HG02938 (cell line): ENCODE measurements at regions not wholly inside any gene's neighbourhood (a gene's known extent, or its start where the extent isn't known, plus 50 kb on each side); places are given as distances from the start of the nearest gene placed in this dataset.

Experiments
- ATAC-seq: cut with Tn5 transposase; IDR thresholded peaks from one replicate; pipeline ENCODE4 v1.9.1; 2021; ENCODE audit warnings: mild to moderate bottlenecking, moderate library complexity; ENCODE audit not compliant: unreplicated experiment

DNA sequence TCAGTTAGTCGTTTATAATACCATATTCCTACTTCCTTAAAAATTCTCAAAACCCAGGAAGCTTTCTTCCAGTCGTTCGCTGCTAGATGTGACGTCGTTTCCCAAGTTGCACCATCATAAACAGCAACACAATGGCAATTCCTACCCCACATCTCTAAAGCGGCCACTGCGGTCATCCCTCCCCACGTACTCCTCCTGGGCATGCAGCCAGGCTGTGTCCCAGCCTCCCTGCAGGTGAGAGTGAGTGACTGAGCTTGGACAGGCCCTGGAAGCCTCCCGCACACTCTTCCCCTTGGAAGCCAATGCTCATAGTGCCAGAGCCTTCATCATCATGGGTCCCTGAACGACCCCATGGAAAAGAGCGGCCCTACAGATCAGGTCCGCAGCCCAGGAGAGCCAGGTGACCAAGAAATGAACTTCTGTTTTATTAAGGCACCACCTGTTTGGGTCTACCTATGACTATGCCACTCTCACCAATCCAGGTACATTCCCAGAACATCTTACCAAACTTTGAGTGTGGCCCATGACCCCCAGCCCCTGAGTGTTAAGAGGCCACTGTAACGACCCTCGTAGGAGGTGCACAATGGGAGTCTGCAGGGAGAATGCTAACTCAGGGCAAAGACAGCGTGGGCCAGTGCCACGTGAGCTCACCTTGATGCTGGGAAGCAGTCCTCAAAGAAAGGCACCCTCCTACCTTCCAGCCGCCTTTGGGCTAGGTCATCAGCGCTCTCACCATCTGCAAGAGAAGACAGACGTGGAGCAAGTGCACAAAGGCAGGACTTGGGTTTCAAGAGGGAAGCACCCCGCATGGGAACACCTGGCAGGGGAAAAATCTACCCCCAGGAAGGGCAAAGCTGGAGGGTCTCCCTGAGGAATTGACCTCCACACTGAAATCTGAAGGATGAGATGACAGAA lies 74.7 kb upstream of the RAB6C start:
- ATAC-seq: no peak

DNA sequence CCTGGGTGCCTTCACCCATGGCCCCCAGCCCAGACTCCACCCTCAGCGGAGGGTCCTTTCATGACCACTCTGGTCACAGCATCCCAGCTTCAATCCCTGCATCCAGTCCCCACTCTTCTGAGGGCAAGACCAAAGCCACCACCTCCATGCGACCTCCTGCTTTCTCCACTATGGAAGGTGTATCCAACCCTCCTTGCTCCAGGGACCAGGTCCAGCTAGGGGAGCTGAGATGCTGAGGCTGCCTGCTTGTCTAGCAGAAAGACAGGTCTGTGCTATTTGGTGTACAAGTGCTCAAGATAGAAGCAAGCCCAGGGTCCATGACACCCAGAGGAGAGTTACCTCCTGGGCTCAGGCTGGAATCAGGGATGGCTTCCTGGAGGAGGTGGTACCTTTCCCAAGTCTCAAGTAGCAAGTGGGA lies 73.8 kb upstream of the RAB6C start:
- no peak for ATAC-seq

DNA sequence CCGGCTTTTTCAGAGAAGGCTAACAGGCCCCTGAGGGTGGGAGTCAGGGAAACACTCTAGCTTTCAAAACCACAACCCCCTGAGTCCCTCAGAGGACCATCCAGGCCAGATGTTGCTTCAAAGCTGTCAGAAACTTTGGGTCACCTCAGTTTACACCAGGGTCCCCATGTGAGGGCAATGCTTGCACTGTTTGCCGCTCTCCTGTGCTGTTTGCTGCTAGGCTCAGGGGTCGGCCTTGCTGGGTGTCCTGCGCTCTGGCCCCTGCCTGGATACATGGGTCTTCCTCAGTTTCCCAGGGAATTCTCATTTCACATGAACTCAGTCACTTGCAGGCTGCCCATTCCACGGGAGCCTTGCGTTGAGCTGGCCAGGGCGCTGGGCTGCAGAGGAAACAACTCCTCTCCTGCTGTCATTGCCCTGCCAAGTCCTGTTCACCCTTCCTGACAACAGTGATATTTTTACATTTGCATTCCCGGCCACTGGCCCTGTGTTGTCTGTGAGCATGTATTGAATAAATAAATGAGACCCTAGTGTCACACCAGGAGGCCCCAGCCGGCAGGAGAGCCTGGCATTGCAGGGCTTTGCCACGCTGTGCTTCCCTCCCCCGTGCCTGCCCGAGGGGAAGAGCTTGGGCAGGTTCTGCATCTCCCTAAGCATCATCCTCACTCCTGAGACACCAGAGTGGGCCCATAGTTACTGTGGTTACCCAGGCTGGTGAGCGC lies 73.2 kb upstream of the RAB6C start:
- ATAC-seq: no peak

DNA sequence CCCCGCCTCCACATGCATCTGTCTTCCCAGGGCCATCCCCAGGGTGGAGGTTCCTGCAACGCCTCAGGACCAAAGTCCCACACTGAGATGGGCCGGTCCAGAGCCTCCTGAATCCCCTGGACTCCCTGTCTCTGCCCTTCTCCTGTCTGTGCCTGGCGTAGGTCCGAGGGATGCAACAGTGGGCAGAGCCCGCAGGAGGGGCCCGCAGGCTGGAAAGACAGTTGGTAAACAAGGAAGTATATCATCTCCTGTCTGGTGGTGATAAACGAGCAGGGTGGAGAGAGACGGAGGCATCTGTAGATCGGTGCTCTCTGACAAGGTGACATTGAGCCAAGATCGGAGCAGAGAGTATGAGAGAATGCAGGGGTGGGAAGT lies 72.6 kb upstream of the RAB6C start:
- ATAC-seq: no peak

DNA sequence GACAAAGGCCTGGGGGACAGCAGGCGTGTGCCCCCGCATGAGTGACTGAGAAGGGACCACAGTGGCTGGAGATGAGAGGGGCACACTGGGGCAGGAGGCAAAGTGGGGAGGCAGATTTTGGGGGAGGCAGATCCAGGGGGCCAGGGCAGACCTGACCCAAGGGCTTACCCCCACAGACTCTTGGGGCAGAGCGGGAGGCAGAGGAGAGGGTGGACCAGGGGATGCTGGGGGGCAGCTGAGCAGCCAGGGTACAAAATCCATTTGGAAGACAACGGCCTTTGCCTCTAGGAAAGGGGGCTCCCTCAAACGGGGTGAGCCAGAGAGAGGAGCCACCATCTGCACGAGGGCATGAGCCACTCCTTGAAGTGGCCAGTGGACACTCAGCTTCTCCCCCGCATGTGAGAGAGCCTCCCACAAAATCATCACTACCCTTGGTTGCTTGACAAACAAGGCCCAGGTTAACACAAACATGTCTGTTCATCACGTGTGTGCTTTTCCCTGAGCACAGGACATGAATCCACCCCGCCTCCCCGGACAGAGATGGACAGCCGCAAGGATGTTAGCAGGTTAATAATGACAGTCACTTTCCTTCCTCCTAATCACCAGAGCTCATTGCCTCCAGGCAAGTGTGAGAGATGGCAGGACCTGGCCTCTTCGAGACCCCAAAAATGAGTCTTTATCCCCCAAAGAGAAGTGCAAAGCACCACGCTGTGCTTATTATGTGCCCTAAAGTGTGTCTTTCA lies 72.0 kb upstream of the RAB6C start:
- no peak for ATAC-seq

DNA sequence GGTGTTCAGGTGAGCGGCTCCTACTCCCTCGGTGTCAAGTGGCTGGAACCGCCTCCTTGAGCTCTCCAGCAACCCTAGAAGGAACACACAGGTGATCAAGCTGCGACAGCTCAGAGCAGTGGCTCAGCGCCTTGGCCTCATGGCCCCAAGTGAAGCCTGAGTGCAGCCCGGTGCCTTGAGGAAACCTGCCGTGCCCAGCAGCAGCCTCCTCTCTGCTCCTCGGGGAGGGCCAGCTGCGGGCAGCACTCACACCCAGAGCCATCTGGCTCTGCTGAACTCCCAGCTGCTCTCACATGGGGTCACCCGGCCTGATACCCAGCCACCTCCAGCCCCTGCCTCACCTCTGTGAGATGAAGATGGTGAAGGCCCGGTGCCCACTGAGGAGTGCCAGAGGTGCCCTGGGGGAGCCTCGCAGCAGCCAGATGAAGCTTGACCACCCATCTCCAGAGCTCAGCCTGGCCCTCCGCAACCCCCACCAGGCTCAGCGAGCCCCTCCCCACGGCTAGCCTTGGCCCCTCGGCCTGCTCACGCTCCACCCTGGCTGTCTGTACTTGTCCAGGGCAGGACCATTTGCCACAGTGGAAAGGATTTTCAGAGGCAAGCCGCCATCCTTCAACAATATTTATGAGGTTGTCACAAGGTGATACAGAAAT lies 70.6 kb upstream of the RAB6C start:
- no peak for ATAC-seq

DNA sequence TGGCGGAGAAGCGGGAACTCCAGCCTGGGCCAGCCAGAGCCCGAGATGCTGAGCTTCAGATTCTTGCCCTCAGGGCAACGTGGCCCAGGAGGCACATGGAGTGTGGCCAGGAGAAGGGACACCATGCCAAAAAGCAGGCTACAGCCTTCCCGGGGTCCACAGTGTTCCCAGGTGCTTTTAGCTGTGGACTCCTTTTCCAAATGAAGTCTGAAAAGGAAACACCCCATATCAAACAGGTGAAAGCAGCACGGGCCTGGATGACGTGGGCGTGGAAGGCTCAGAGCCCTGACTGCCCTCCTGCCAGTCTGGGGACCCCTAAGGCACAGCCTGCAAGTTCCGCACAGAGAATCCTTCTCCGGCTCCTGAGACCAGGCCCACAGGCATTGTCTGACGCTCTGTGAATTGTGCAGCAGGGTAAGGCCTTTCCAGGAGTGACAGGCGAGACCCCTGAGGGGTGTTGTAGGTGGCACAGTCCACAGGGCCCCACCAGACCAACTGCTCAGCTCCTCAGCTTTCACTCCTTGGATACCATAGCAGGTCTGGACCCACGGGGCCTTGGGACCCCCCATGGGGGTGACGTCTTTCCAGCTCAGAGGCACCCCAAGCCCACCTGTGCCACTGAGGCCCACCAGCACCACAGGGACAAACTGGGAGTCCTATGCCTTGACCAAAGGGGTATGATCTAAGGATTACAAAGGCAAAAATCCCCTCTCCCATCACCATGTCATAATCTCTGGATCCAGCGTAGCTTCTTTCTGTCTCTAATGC lies 69.6 kb upstream of the RAB6C start:
- no peak for ATAC-seq

DNA sequence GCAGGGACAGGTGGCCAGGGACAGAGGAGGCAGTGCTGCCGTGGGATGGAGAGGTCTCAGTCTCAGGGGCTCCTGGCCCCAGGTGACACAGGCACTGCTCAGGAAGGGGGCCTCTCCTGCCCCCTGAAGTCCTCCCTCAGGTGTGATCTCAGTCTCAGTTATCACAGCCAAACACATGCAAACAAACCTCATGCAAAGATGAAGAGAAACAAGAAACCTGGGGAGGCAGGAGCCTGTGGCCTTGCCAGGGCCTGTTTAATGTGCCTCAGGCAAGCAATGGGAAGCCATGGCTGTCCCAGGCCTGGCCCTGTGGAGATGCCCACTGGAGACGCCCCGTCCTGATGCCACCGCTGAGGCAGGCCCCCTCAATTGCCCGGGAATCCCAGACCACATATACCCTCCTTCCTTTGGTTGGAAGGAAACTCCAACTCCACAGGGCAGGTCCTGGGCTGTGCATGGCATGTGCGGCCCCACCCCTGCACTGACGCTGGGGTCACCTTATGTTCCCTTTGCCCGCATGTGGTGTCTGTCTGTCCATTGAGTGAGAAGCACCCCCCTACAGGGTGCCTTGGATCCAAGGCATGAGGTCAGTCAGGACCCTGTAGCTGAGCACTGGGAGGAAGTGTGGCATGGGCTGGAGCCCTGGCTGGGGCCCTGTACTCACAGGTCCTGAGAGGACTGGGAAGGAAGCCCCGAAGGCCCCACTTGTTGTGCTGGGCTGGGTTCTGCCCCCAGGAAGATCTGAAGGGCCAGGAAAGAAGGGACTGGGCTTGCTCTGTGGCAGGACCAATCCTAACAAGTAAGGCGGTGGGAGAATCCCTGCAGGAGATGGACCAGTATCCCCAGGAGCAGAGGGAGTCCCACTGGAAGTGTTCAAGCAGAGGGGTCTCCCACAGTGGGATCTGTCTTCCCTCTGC lies 68.8 kb upstream of the RAB6C start:
- no peak for ATAC-seq

DNA sequence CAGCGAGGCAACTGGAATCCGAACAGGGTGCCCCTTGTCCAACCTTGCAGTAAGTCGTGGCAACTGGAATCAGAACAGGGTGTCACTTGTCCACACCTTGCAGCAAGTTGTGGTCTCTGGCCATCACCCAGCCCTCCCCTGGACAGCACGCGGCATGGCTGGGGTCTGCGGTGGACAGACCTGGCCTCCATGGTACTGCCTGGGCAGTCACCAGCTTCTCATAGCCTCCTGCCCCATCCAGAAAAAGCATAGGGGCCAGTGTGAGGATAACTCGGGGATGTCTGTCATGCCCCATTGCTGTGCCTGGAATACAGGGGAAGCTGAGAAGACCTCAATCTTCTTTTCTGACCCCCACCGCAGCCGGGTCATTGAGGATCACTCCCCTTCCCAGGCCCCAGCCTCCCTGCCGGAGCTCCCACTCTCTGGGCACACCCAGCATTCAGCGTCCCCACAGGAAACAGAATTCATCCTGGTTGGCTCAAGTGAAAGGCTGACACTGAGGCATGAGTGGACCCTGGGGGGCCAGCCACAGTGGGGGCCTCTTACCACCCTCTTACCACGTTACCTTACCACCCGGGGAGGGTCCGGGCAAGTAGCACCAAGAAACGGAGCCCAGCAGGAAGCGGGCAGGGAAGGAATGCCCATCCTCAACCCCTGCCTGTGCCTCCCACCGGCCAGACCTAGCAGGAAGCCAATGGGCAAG lies 68.0 kb upstream of the RAB6C start:
- no peak for ATAC-seq

DNA sequence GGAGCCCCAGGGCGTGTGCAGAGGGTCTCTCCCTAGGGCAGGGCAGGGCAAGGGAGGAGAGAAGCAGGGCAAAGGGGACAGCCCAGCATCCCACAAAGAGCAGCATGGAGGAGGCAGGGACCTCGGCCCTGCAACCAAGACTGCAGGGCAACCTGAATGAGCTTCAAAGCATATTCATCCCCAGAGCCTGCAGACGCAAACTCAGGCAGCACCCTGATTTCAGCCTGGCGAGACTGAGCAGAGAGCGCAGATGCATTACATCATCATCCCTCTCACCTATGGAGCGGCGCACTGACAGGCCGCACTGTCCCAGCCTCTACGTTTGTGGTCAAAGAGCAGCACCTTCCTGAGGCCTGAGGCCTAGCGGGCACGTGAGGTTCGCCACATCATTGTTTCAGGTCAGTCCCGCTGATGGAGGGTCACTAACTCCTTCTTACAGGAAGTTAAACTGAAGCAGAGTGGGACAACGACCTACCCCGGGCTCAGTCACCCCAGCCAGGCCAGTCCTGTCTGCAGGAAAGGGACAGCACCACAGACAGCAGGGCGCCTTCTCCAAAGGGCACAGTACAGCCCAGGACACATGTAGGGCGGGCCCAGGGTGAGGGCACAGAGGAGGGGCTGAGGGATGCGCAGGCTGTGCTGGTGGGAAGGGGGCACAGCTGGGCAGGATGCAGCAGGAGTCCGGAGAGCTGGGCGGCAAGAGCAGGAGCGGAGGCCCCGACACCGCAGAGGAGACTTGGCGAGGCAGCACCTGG lies 67.2 kb upstream of the RAB6C start:
- ATAC-seq: no peak

DNA sequence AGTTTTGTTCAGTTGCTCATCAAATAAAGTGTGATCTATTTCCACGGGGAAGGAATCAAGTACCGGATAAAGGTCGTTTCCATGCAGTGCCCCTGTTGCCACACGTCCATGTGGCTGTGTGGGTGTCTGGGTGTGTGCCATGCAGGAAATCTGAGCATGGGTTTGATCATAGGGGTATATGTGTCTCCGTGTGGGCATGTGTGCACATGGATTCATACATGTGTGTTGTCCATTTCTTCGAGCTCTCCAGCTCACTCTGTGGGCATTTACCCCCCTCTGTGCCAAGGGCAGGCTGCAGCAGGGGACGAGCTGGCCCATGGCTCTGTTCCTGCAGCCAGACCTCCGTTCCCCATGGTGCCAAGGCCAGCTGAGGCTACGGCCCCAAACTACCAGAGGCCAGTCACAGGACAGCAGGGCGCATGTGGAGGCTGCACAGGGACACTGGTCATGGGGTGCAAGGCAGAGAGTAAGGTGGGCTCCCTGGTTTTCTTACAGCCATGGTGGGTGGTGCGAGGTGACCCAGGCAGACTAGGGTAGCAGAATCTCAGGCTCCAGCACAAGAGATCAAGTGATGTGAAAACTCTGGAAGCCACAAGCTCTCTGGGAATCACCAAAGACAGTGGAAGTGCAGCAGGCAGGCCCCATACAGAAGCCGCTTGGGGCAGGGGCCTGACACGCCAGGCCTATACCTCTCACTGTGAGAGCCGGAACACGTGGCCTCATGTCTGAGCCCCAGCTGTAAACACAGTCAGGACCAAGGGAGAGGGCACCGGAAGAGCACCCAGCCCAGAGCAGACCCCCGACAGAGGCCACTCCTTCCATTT lies 66.4 kb upstream of the RAB6C start:
- no peak for ATAC-seq

DNA sequence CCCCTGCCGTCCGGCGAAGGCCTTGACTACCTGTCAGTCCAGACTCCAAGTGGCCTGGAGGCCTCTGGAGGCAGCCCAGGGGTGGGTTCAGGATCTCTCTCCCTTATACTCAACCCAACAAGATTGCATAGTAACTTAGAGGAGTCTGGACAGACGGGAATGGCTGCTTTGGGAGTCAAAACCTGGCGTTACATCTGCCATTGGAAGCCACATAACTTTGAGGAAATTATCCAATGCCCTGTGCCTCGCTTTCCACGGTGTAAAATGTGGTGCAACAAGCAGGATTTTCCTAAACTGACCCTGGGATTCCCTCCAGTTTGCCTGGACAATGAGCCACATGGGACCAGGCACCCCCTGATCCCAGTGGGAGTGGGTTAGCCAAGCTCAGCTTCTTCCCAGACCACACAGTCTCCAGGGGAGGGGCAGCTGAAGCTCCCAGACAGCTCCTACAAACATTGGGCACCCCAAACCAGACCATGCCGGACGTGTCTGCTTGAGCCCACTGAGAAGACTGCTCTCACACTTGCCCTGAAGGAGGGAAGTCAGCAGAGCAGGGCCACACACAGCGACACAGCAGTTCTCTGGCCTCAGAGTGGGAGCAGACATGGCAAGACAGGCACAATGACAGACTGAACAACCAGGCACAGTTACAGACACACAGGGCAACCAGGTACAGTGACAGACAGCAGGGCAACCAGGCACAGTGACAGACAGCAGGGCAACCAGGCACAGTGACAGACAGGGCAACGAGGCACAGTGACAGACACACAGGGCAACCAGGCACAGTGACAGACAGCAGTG lies 65.6 kb upstream of the RAB6C start:
- ATAC-seq: no peak

DNA sequence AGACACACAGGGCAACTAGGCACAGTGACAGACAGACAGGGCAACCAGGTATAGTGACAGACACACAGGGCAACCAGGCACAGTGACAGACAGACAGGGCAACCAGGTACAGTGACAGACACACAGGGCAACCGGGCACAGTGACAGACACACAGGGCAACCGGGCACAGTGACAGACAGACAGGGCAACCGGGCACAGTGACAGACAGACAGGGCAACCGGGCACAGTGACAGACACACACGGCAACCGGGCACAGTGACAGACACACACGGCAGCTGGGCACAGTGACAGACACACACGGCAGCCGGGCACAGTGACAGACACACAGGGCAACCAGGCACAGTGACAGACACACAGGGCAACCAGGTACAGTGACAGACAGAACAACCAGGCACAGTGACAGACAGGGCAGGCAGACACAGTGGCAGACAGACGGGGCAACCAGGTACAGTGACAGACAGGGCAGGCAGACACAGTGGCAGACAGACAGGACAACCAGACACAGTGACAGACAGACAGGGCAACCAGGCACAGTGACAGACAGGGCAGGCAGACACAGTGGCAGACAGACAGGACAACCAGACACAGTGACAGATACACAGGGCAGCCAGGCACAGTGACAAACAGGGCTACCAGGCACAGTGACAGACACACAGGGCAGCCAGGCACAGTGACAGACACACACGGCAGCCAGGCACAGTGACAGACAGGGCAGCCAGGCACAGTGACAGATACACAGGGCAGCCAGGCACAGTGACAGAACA lies 64.7 kb upstream of the RAB6C start:
- no peak for ATAC-seq

DNA sequence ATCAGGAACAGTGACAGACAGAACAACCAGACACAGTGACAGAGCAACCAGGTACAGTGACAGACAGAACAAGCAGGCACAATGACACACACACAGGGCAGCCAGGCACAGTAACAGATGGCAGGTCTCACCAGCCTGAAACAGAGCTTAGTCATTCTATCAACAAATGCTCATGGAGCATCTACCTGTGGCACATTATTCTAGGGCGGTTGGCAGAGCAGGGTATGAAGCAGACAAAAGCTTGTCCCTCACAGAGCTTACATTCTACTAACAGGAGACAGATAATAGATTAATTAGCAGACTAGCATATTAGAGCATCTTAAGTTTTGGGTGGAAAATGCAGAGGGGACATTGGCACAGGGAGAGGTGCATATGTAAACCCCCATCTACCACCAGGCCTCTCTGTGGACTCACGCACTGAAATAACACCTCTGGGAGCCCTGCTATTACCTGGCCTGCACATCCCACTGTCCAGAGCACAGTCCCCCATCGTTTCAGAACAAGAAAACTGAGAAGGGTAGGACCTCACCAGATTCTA lies 64.1 kb upstream of the RAB6C start:
- no peak for ATAC-seq

DNA sequence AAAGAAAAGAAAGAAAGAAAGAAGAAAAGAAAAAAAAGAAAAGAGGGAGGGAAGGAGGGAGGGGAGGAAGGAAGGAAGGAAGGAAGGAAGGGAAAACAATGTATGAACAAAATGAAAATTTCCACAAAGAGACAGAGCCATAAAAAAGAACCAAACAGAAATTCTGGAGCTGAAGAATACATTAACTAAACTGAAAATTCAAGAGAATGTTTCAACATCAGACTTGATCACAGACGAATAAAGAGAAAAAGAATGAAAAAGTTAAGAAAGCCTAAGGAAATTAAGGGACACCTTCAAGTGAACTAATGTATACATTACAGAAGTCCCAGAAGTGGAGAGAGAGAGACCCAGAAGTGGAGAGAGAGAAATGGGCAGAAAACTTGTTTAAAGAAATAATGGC lies 60.9 kb upstream of the RAB6C start:
- ATAC-seq: no peak
